ENCODE measurements at regions not wholly inside any gene's neighbourhood (a gene's known extent, or its start where the extent isn't known, plus 50 kb on each side); places are given as distances from the start of the nearest gene placed in this dataset.

DNA sequence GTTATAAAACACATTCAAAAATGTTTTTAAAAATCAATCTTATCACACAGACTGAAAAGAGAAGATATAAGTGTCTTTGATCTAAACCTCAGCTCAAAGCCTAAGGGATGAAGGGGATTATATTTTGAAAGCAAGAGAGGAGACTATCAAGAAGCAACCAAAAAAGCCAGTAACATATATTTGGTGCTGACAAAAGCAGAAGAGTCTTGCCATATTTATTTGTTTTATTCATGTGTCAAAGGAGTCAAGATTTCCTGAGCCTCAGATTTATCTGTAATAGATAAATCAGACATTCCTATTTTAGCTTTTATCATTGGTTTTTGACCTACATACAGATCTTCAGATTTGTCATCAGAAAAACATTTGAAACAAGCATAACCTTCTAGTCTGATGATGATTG lies 798.6 kb upstream of the PCDH9 start:
- H3K4me3 ChIP-seq (replicated peaks; ENCODE audit: insufficient read depth, low read length), result no peak overlapping the region
- no peak overlapping the region for H3K27ac ChIP-seq (replicated peaks)
- no peak for DNase-seq (ENCODE audit: low read depth in 1 of 2, low spot score in 1 of 2)
- TF ChIP-seq GABPA (IDR thresholded peaks at IDR 0.05; ENCODE audit: low read depth), result no peak
- H3K27me3 ChIP-seq (ENCODE audit: insufficient read depth, poor library complexity, severe bottlenecking), result no peaks in the 10 kb centered on the region

DNA sequence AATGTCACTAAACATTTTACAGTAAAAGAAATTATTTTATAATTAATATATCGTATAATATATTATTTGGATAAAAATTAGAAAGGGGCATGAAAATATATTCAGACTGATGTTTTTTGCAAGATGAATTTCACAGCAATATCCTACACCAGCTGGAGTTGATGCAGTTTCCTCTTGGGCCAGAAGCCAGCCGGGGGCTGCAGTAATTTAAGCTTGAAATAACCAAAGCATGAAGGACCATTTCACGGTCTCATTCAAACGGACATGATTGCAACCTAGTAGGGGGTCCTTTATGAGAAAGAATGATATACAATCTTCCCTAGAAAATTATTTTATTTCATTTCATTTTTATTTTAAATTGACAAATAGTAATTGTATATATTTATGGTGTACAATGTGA lies 797.2 kb upstream of the PCDH9 start:
- no peak overlapping the region for H3K27ac ChIP-seq (replicated peaks)
- DNase-seq (ENCODE audit: low read depth in 1 of 2, low spot score in 1 of 2), result no peak
- no peak overlapping the region for H3K4me3 ChIP-seq (replicated peaks; ENCODE audit: insufficient read depth, low read length)
- TF ChIP-seq SPI1 (IDR thresholded peaks at IDR 0.05; ENCODE audit: borderline replicate concordance, low read depth) (no peak), POLR2AphosphoS5 (IDR thresholded peaks at IDR 0.05; ENCODE audit: low read depth) (no peak), GABPA (IDR thresholded peaks at IDR 0.05; ENCODE audit: low read depth) (no peak)
- TF ChIP-seq, protein P1, sequence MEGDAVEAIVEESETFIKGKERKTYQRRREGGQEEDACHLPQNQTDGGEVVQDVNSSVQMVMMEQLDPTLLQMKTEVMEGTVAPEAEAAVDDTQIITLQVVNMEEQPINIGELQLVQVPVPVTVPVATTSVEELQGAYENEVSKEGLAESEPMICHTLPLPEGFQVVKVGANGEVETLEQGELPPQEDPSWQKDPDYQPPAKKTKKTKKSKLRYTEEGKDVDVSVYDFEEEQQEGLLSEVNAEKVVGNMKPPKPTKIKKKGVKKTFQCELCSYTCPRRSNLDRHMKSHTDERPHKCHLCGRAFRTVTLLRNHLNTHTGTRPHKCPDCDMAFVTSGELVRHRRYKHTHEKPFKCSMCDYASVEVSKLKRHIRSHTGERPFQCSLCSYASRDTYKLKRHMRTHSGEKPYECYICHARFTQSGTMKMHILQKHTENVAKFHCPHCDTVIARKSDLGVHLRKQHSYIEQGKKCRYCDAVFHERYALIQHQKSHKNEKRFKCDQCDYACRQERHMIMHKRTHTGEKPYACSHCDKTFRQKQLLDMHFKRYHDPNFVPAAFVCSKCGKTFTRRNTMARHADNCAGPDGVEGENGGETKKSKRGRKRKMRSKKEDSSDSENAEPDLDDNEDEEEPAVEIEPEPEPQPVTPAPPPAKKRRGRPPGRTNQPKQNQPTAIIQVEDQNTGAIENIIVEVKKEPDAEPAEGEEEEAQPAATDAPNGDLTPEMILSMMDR (IDR thresholded peaks at IDR 0.05; ENCODE audit: insufficient read depth, low read length), result no peak
- TF ChIP-seq, protein P2, sequence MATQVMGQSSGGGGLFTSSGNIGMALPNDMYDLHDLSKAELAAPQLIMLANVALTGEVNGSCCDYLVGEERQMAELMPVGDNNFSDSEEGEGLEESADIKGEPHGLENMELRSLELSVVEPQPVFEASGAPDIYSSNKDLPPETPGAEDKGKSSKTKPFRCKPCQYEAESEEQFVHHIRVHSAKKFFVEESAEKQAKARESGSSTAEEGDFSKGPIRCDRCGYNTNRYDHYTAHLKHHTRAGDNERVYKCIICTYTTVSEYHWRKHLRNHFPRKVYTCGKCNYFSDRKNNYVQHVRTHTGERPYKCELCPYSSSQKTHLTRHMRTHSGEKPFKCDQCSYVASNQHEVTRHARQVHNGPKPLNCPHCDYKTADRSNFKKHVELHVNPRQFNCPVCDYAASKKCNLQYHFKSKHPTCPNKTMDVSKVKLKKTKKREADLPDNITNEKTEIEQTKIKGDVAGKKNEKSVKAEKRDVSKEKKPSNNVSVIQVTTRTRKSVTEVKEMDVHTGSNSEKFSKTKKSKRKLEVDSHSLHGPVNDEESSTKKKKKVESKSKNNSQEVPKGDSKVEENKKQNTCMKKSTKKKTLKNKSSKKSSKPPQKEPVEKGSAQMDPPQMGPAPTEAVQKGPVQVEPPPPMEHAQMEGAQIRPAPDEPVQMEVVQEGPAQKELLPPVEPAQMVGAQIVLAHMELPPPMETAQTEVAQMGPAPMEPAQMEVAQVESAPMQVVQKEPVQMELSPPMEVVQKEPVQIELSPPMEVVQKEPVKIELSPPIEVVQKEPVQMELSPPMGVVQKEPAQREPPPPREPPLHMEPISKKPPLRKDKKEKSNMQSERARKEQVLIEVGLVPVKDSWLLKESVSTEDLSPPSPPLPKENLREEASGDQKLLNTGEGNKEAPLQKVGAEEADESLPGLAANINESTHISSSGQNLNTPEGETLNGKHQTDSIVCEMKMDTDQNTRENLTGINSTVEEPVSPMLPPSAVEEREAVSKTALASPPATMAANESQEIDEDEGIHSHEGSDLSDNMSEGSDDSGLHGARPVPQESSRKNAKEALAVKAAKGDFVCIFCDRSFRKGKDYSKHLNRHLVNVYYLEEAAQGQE (IDR thresholded peaks at IDR 0.05; ENCODE audit: insufficient replicate concordance, low read depth), result no peak
- H3K27me3 ChIP-seq (ENCODE audit: insufficient read depth, poor library complexity, severe bottlenecking), result no peaks in the 10 kb centered on the region

DNA sequence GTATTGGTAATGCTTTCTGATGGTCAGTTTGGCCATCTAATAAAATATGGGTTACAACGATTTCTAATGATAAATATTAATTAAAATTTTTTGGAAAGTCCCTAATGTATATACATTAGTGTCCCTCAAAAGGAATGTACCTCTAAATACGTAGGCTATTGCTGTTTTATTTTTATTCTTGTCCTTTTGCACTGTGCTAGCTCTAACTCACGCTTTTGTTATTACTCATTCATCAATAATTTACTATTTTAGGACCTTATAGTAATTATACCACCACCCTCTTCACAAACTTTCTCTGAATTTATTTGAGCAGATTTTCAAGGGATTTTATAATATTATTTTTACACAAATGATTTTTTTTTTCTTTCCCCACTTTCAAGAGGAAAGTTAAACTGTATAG lies 795.9 kb upstream of the PCDH9 start:
- H3K27ac ChIP-seq (replicated peaks), result no peak overlapping the region
- TF ChIP-seq, protein P1 (IDR thresholded peaks at IDR 0.05; ENCODE audit: insufficient read depth, low read length), result no peak
- TF ChIP-seq POLR2AphosphoS5 (IDR thresholded peaks at IDR 0.05; ENCODE audit: low read depth), result no peak
- no peak for TF ChIP-seq SPI1 (IDR thresholded peaks at IDR 0.05; ENCODE audit: borderline replicate concordance, low read depth)
- TF ChIP-seq, protein P2 (IDR thresholded peaks at IDR 0.05; ENCODE audit: insufficient replicate concordance, low read depth), result no peak
- no peak for TF ChIP-seq GABPA (IDR thresholded peaks at IDR 0.05; ENCODE audit: low read depth)
- no peak overlapping the region for H3K4me3 ChIP-seq (replicated peaks; ENCODE audit: insufficient read depth, low read length)
- no peaks in the 10 kb centered on the region for H3K27me3 ChIP-seq (ENCODE audit: insufficient read depth, poor library complexity, severe bottlenecking)
- no peak for DNase-seq (ENCODE audit: low read depth in 1 of 2, low spot score in 1 of 2)

DNA sequence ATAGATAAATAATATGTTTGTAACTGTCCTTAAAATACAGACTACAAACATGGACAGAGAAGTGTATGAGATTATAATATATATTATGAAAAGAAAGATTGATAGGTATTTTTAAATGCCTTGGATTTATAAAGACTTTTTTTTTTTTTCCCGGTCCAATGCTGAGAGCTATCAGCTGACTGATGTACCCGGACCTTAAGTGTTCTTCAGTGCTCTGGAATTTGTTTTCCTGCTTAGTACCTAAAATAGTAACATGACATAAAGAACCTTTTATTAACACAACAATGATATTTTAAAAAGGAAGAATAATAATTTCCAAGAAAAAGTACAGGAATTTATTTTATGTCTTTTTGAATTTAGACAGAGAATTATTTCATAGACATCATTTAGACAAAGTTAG lies 795.5 kb upstream of the PCDH9 start:
- Histone ChIP-seq H3K27me3 (ENCODE audit: insufficient read depth, poor library complexity, severe bottlenecking) (no peaks in the 10 kb centered on the region), H3K4me3 (replicated peaks; ENCODE audit: insufficient read depth, low read length) (no peak overlapping the region), H3K27ac (replicated peaks) (no peak overlapping the region)
- DNase-seq (ENCODE audit: low read depth in 1 of 2, low spot score in 1 of 2), result no peak
- TF ChIP-seq POLR2AphosphoS5 (IDR thresholded peaks at IDR 0.05; ENCODE audit: low read depth) (no peak), SPI1 (IDR thresholded peaks at IDR 0.05; ENCODE audit: borderline replicate concordance, low read depth) (no peak), GABPA (IDR thresholded peaks at IDR 0.05; ENCODE audit: low read depth) (no peak)
- TF ChIP-seq, protein P2 (IDR thresholded peaks at IDR 0.05; ENCODE audit: insufficient replicate concordance, low read depth), result no peak
- TF ChIP-seq, protein P1 (IDR thresholded peaks at IDR 0.05; ENCODE audit: insufficient read depth, low read length), result no peak

Measured in HL-60 (cell line).